Astrocyte of the cerebellum (primary cell): ENCODE measurements at regions not wholly inside any gene's neighbourhood (a gene's known extent, or its start where the extent isn't known, plus 50 kb on each side); places are given as distances from the start of the nearest gene placed in this dataset.
"Not testable (repeated sequence)": the region's sequence is repeated elsewhere in the genome, so short reads cannot be mapped to it uniquely, and the experiment has no call there.

Experiments
- DNase-seq: peaks from one replicate; pipeline ENCODE4 v3.0.0-alpha.2; 2011; ENCODE audit warnings: low read depth
- H3K4me3 ChIP-seq: 2 replicates; pipeline ENCODE4 v1.5.1; 2011; ENCODE audit warnings: mild to moderate bottlenecking, low read depth, low read length, moderate library complexity
- in situ Hi-C: cut with HindIII; loops from 2 replicates; pipeline ENCODE4 v1.10.0; 2017; ENCODE audit warnings: low sequenced_read_pairs
- TF ChIP-seq, protein P1 (sequence below): IDR thresholded peaks from 2 replicates; pipeline ENCODE4 v1.5.1; 2012; ENCODE audit warnings: low read length, low read depth, moderate library complexity, mild to moderate bottlenecking; ENCODE audit errors: missing control alignments

DNA sequence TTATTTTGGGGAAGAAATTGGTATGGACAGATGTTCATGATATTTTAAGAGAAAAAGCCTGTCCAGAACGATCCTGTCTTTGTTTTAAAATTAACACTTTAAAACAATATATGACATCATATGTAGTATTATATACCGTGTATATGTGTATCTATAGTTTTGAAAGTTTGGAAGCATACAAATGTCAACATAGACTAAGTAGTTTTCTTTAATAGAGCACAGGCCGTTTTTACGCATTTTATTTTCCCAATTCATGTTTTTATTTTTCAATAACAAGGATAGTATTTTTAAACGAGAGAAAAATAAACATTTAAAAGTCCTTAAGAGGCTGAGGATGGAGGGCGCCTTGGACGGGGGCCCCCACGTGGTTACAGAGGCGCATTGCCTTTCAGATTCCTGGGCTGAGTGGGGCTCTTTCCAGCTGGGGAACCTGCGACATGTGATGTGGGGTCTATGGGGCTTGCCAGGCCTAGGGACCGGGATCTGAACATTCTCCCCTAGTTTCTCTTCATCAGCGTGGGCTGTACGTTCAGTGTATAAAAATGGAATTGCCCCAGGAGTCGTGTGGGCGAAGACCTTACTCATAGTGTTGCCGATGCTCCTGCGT is 127.8 kb upstream of the ZNF746 start:
- TF ChIP-seq, protein P1, sequence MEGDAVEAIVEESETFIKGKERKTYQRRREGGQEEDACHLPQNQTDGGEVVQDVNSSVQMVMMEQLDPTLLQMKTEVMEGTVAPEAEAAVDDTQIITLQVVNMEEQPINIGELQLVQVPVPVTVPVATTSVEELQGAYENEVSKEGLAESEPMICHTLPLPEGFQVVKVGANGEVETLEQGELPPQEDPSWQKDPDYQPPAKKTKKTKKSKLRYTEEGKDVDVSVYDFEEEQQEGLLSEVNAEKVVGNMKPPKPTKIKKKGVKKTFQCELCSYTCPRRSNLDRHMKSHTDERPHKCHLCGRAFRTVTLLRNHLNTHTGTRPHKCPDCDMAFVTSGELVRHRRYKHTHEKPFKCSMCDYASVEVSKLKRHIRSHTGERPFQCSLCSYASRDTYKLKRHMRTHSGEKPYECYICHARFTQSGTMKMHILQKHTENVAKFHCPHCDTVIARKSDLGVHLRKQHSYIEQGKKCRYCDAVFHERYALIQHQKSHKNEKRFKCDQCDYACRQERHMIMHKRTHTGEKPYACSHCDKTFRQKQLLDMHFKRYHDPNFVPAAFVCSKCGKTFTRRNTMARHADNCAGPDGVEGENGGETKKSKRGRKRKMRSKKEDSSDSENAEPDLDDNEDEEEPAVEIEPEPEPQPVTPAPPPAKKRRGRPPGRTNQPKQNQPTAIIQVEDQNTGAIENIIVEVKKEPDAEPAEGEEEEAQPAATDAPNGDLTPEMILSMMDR, result peak; percentile 75
- in situ Hi-C loops, result no loop called here
- H3K4me3 ChIP-seq, result peak overlapping the region; percentile 85
- DNase-seq, result peak; percentile 15

DNA sequence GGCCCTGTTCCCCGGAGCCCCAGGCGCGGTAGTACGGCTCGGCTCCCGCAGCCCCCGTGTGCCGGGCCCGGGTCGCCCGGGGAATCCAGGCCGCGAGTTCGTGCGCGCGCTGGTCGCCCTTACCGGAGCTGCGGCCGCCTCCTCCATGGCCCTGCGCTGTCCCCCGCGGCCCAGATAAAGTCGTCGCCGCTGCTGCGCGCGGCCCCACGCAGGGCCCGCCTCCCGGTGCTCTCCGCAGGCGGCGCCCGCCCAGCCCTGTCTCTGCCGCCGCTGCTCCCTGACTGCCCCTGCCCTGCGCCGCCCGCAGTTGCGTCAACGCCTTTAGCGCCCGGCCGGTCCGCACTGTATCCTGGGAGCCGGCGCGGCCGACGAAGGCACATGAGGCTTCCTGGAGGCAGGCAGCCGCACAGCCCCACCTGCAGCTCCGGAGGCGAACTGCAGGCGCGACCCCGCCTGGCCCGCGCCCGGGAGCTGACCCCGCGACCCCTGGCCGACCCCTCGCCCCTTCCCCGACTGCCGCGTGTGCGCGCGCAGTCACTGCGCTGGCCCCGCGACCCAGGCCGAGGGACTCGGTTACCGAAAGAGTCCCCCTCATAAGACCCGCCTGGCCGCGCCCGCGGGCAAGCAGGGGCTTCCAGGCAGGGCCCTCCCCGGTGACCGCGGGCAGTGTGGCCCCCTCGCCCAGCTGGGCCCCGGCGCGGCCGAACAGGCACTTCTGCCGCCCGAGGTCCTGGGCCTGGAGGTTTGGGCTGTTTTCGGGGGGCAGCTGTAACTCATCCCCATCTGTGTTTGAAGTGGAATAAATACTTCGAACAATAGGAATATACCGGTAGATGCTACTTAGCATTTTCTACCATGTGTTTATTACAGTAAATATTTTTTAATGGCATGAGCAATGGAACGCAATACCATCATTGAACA is 127.1 kb upstream of the ZNF746 start:
- DNase-seq, result peak; percentile 62
- TF ChIP-seq, protein P1, result peak; percentile 80
- peak overlapping the region; percentile 85 for H3K4me3 ChIP-seq
- in situ Hi-C loops, result no loop called here

DNA sequence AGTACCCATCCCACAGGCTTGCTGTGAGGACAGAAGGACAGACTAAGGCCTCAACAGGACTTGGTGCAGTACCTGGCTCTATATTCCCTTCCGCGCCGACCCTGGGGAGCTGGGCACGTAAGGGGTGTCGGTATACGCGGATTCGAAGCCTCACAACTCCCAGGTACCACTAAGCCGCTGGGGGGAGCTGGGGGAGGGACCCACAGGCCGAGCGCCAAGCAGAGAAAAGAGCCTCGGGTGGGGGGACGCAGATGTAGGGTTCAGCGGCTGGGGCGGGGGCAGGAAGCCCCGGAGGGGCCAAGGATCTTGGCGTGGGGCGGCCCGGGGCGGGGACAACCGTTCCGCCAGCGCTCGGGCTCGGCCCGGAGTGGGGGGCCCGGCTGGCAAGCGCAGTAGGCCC is 126.4 kb upstream of the ZNF746 start:
- in situ Hi-C loops, result no loop called here

DNA sequence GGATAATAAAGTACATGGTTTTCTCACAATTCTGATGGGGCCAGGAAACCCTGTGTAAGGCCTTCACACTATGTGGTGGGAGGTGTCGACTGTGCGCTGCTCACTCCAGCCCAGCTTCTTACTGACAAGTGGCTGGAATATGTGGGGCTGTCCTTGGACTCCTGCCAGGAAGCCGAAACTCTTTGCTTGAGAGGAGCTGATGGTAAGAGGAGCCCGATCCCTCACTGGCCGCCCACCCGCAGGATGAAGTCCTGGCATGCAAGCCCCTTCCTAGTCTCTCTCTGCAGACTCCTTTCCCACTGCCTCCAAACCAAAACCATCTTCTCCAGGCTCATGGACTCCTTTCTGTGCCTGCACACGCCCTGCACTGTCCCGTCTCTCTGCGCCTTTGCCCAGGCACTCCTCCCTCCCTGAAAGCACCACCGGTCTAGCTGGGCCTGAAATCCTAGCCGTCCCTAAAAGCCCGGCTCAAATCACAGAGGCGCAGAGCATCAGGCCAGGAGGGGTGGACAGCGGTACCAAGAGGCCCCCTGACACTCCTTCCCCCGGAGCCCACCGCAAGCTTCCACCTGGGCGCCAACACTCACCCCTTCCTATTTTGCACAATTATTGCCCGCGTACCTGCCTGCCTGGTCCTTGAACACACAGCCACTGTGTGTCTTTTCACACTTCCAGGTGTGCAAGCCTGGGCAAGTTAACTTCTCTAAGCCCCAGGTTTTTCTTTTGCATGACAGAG is 125.8 kb upstream of the ZNF746 start:
- in situ Hi-C loops, result not testable (repeated sequence)
- peak; percentile 22 for DNase-seq
- peak overlapping the region; percentile 85 for H3K4me3 ChIP-seq

More for the DNA sequence above, 126.4 kb upstream of the ZNF746 start:
- peak overlapping the region; percentile 85 for H3K4me3 ChIP-seq
- DNase-seq, result no peak
- TF ChIP-seq, protein P1, result no peak

DNA sequence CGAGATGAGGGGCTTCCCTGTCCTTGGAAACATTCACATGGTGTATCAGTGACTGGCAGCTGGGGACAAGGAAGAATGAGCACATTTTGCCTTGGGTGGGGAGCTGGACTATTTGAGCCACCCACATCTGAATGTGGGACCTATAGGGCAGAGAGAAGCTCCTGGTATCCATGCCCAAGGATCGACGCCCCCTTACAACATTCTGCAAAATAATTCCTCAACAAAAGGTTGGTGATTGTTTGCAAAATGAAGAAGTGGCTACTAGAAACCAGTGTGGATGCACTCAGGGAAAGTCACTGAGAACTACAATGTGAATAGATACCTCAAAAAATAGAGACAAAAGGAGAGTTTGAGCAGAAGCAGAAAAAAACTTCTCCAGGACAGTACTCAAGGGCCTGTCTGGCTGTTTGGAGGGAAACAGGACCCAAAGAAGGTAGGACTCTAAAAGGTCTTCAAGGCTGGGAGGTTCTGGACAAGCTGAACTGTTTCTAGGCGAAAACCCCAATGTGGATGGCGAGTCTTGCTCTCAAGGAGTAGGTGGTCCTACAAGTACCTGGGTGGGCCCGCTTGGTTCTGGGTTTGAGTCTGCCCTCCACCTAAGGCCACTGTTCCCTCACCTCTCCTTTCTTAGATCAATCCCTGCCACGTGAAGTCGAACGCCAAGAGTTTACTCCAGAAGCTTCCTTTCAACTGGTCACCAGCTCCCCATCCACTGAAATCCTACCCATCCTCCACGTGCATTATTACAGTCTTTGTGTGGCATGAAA is 125.0 kb upstream of the ZNF746 start:
- DNase-seq, result no peak
- peak overlapping the region; percentile 85 for H3K4me3 ChIP-seq
- in situ Hi-C loops, result no loop called here
- TF ChIP-seq, protein P1, result no peak

DNA sequence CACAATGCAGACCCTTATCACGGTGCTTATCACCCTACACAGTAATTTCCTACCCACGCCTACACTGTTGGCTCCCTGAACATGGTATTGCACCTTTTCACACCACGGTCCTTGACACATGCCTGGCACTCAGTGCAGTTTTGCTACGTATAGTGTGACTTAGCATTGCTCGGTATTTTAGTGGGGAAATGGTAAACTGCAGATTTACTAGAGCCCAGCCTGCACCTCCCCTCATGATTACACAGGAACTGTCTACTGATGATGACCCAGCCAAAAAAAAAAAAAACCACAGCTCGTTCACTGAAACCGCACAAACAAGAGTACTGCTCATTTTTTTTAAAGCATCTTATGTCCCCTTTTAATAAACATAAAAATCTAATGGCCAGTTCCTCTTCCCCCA is 124.2 kb upstream of the ZNF746 start:
- in situ Hi-C loops, result no loop called here
- H3K4me3 ChIP-seq, result no peak overlapping the region
- no peak for DNase-seq
- TF ChIP-seq, protein P1, result no peak
